Activated CD8-positive, alpha-beta memory T cell treated with anti-CD3 and anti-CD28 coated beads, Interleukin-2, amount 10 ng/mL, durations not matched to agents 7 days and 5 days (primary cell): ENCODE measurements at regions not wholly inside any gene's neighbourhood (a gene's known extent, or its start where the extent isn't known, plus 50 kb on each side); places are given as distances from the start of the nearest gene placed in this dataset.

ENCODE experiments used
- ATAC-seq: fragments of 150-1000 bp; cut with Tn5 transposase; one replicate; pipeline ENCODE4 v1.10.0; 2021; ENCODE audit warnings: moderate library complexity
- CTCF ChIA-PET: fragments of 350-600 bp; sonication (Branson Sonifier 250); formaldehyde crosslinking; loops from one replicate; lab custom pipeline; 2021; ENCODE audit warnings: antibody characterized with exemption; lab: Charles Lee
- DNase-seq: peaks from one replicate; pipeline ENCODE4 v3.0.0-alpha.2; 2020
- H3K27ac Mint-ChIP-seq: one replicate; pipeline ENCODE4 v1.8.0; 2021; ENCODE audit warnings: mild to moderate bottlenecking, mixed read lengths
- H3K27me3 Mint-ChIP-seq: one replicate; pipeline ENCODE4 v1.8.0; 2021; ENCODE audit warnings: mixed read lengths
- H3K36me3 Mint-ChIP-seq: one replicate; pipeline ENCODE4 v1.8.0; 2021; ENCODE audit warnings: mild to moderate bottlenecking, mixed read lengths
- H3K4me1 Mint-ChIP-seq: one replicate; pipeline ENCODE4 v1.8.0; 2021; ENCODE audit warnings: mixed read lengths
- H3K4me3 Mint-ChIP-seq: one replicate; pipeline ENCODE4 v1.8.0; 2021; ENCODE audit warnings: mild to moderate bottlenecking, moderate library complexity, mixed read lengths
- H3K9me3 Mint-ChIP-seq: one replicate; pipeline ENCODE4 v1.8.0; 2022; ENCODE audit warnings: low read depth, mixed read lengths

DNA sequence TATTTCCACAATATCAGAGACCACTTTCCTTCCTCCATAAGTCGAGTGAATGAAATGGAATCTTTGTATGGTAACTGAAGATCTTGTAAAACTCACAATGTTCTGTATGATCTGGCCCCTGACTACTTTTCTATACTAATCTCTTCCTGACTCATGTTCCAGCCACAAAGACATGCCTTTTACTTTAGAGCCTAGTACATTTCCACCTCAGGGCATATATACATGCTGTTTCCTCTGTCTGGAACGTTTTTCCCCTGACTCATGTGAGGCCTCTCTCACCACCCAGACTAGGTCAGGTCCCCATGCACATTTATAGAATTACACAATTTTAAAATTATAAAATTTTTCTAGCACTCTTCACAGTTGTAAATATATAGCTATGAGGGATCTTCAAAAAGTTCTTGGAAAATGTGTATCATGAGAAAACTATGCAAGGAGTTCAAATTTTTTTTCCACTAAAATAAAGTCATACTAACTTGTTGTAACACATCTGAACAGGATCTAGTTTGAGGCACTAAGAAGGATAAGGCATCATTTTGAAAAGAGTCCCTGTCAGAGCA is 208.8 kb downstream of the SH2D1A start:
- Mint-ChIP-seq H3K36me3 (no peaks in the 10 kb centered on the region), H3K27me3 (no peaks in the 10 kb centered on the region), H3K4me1 (no peaks in the 10 kb centered on the region), H3K27ac (no peak overlapping the region), H3K4me3 (no peak overlapping the region), H3K9me3 (no peaks in the 10 kb centered on the region)
- DNase-seq (no peak), ATAC-seq (no peak)
- CTCF ChIA-PET = no interaction called here

GRCh38 chrX:124557976-124558375 is 211.6 kb downstream of the SH2D1A start:
- H3K9me3 Mint-ChIP-seq = no peaks in the 10 kb centered on the region
- no peak for ATAC-seq
- no peaks in the 10 kb centered on the region for H3K36me3 Mint-ChIP-seq
- no peaks in the 10 kb centered on the region for H3K4me1 Mint-ChIP-seq
- CTCF ChIA-PET = no interaction called here
- DNase-seq = no peak
- H3K27ac Mint-ChIP-seq = no peak overlapping the region
- no peaks in the 10 kb centered on the region for H3K27me3 Mint-ChIP-seq
- no peak overlapping the region for H3K4me3 Mint-ChIP-seq

- Mint-ChIP-seq H3K27me3 (no peaks in the 10 kb centered on the region), H3K9me3 (no peaks in the 10 kb centered on the region), H3K36me3 (no peaks in the 10 kb centered on the region), H3K4me1 (no peaks in the 10 kb centered on the region), H3K27ac (no peak overlapping the region), H3K4me3 (no peak overlapping the region)
- CTCF ChIA-PET = no interaction called here
- ATAC-seq = no peak
- DNase-seq = no peak
Measured at GRCh38 chrX:124573468-124573867, 227.1 kb downstream of the SH2D1A start.

DNA sequence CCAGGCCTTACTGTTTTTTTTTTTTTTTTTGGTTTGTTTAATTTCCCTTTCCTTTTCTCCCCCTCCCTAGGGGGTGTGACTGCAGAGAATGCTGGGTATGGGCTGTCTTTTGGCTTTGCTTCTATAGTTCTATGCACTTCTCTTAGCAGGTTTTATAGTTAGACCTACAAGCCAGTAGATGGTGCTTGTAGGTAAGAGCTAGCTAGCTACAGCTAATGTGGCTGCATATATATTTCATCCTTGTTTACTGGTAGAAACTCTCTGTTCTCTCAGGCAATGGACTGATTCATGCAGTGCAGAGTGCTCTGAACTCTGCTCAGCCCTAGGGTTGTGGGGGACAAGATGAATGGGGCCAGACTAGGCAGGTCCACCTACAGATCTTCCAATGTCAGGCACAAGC is 246.4 kb downstream of the SH2D1A start:
- H3K27ac Mint-ChIP-seq = no peak overlapping the region
- H3K9me3 Mint-ChIP-seq = no peaks in the 10 kb centered on the region
- no peaks in the 10 kb centered on the region for H3K27me3 Mint-ChIP-seq
- H3K36me3 Mint-ChIP-seq = no peaks in the 10 kb centered on the region
- no peak overlapping the region for H3K4me3 Mint-ChIP-seq
- DNase-seq (no peak), ATAC-seq (no peak)
- H3K4me1 Mint-ChIP-seq = no peaks in the 10 kb centered on the region
- CTCF ChIA-PET = no interaction called here

- no peaks in the 10 kb centered on the region for H3K27me3 Mint-ChIP-seq
Measured at GRCh38 chrX:124594017-124594651, 247.8 kb downstream of the SH2D1A start.

GRCh38 chrX:124605511-124605910 is 259.1 kb downstream of the SH2D1A start:
- Mint-ChIP-seq H3K36me3 (no peaks in the 10 kb centered on the region), H3K27me3 (no peaks in the 10 kb centered on the region), H3K9me3 (no peaks in the 10 kb centered on the region), H3K4me1 (no peaks in the 10 kb centered on the region), H3K27ac (no peak overlapping the region), H3K4me3 (no peak overlapping the region)
- ATAC-seq = no peak
- CTCF ChIA-PET = no interaction called here
- no peak for DNase-seq

More at GRCh38 chrX:124594017-124594651, 247.8 kb downstream of the SH2D1A start:
- H3K36me3 Mint-ChIP-seq = no peaks in the 10 kb centered on the region
- no peaks in the 10 kb centered on the region for H3K9me3 Mint-ChIP-seq
- CTCF ChIA-PET = no interaction called here
- no peaks in the 10 kb centered on the region for H3K4me1 Mint-ChIP-seq
- DNase-seq (no peak), ATAC-seq (no peak)
- H3K4me3 Mint-ChIP-seq = no peak overlapping the region
- H3K27ac Mint-ChIP-seq = no peak overlapping the region

DNA sequence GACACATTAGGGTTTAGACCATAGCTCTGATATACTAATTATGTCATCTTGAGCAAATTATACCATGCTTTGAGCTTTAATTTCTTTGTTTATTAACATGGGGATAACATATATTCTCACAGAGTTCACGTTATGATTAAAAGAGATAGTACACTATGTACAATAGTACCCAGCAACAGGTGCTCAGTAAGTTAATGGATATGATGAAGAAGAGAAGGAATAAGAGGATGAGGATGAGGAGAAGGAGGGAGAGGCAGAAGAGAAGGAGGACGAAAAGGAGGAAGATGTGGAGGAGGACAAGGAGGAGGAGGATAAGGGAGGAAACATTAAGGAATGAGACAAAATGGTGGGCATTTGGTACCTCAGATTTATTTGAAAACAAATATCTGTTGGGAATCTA is 260.4 kb downstream of the SH2D1A start:
- no peaks in the 10 kb centered on the region for H3K36me3 Mint-ChIP-seq
- no peak for DNase-seq
- no peak for ATAC-seq
- no peak overlapping the region for H3K27ac Mint-ChIP-seq
- H3K4me1 Mint-ChIP-seq = no peaks in the 10 kb centered on the region
- no peaks in the 10 kb centered on the region for H3K27me3 Mint-ChIP-seq
- CTCF ChIA-PET = no interaction called here
- no peak overlapping the region for H3K4me3 Mint-ChIP-seq
- no peaks in the 10 kb centered on the region for H3K9me3 Mint-ChIP-seq

DNA sequence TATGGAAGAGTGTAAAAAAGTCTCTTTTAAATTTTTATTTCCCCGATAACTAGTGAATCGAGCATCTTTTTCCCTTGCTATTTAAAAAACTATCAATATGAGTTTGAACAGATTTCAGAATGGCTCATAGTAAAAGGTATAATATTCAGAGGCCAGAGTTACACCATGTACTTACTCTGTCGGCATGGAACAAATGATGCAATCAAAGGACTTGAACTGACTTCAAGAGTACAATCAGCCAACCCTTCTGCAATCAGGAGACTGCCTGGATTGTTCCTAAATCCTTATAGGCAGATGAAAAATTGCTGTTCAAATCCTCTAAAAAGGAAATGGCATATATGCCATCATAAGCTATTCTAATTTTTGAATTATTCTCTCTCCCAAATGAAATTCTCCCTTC is 273.3 kb downstream of the SH2D1A start:
- CTCF ChIA-PET = no interaction called here
- H3K27ac Mint-ChIP-seq = no peak overlapping the region
- H3K27me3 Mint-ChIP-seq = no peaks in the 10 kb centered on the region
- ATAC-seq = no peak
- no peak for DNase-seq
- no peaks in the 10 kb centered on the region for H3K9me3 Mint-ChIP-seq
- no peaks in the 10 kb centered on the region for H3K4me1 Mint-ChIP-seq
- no peak overlapping the region for H3K4me3 Mint-ChIP-seq
- H3K36me3 Mint-ChIP-seq = no peaks in the 10 kb centered on the region

DNA sequence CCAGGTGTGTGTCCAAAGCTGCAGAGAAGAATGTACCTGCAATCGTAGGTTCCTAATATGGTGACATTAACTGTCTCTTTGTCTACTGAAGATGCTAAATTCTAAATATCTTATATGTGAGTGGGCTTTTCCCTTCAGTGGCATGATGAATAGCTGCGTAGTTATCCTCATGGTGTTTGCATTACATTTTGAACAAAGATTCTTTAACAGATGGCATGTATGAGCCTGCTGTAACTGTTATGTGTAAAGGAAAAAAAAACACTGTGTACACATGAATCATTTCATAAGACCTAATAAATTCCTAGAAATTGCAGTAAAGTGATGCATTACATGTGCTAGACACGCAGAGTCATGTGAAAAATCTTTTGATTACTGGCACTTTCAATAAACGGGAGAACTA is 288.0 kb downstream of the SH2D1A start:
- no peaks in the 10 kb centered on the region for H3K27me3 Mint-ChIP-seq
- no peaks in the 10 kb centered on the region for H3K36me3 Mint-ChIP-seq
- H3K27ac Mint-ChIP-seq = no peak overlapping the region
- H3K4me3 Mint-ChIP-seq = no peak overlapping the region
- ATAC-seq (no peak), DNase-seq (no peak)
- H3K9me3 Mint-ChIP-seq = no peaks in the 10 kb centered on the region
- no peaks in the 10 kb centered on the region for H3K4me1 Mint-ChIP-seq
- CTCF ChIA-PET = no interaction called here

DNA sequence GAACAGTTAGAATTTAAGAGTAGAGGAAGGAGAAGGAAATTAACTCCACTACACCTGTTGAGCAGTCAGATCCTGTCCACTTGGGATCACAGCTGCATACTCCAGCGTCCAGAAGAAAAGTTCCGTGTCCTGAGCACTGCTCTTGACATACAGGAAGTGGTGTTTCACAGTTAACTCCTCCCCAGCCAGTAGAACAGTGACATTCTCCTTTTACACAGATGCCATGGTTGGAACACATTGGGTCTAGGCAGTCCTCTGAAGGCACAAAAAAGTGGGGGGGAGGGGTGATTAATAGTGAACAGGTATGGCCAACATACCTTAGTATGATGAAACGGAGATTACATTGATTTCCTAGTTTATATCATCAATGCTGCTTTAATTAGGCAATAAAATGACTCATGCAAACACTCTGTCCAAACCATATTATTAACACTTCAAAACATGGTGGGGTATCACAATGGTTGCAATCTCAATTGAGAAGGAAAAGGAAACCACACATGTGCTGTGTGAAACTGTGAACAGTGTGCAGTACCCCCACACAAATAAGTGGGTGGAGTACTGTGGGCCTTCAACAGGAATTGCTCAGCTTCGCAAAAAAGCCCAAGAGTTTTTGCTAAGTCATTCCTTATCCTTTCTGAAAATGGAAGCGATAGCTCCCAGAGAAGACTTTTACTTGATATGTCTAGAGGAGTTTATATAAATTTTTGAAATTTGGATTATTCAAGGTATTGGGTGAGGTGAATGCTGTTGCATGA is 295.6 kb downstream of the SH2D1A start:
- CTCF ChIA-PET = no interaction called here

DNA sequence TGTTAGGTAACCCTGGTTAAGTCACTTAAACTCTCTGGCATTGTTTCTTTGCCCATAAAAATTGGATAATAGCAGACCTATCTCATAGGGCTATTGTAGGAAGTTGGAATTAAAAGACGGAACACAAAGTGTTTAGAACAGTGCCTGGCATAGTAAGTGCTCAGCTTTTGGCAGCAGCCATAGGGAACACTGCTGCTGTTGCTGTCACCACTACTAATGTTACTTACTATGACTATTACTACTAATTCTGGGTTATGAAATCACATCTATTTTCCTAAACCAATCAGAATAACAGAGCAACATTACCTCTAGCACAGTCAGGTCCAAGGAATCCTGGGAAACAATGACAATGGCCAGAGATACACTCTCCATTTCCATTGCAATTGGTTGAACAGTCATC is 300.0 kb downstream of the SH2D1A start:
- Mint-ChIP-seq H3K27ac (no peak overlapping the region), H3K9me3 (no peaks in the 10 kb centered on the region), H3K27me3 (no peaks in the 10 kb centered on the region), H3K36me3 (no peaks in the 10 kb centered on the region), H3K4me3 (no peak overlapping the region), H3K4me1 (peaks cover 5% of the 10 kb centered on the region)
- no peak for DNase-seq
- no peak for ATAC-seq
- CTCF ChIA-PET = no interaction called here

More for the DNA sequence above, 295.6 kb downstream of the SH2D1A start:
- H3K9me3 Mint-ChIP-seq = no peaks in the 10 kb centered on the region
- H3K4me1 Mint-ChIP-seq = peaks cover 5% of the 10 kb centered on the region
- H3K27me3 Mint-ChIP-seq = no peaks in the 10 kb centered on the region
- DNase-seq (no peak), ATAC-seq (no peak)
- no peaks in the 10 kb centered on the region for H3K36me3 Mint-ChIP-seq
- H3K27ac Mint-ChIP-seq = no peak overlapping the region
- no peak overlapping the region for H3K4me3 Mint-ChIP-seq

GRCh38 chrX:124651031-124651430 is 304.7 kb downstream of the SH2D1A start:
- Mint-ChIP-seq H3K27me3 (no peaks in the 10 kb centered on the region), H3K4me3 (no peak overlapping the region), H3K36me3 (no peaks in the 10 kb centered on the region), H3K9me3 (no peaks in the 10 kb centered on the region), H3K27ac (no peak overlapping the region), H3K4me1 (no peaks in the 10 kb centered on the region)
- CTCF ChIA-PET = no interaction called here
- ATAC-seq (no peak), DNase-seq (no peak)

GRCh38 chrX:124665621-124666400 is 319.4 kb downstream of the SH2D1A start:
- Mint-ChIP-seq H3K4me3 (no peak overlapping the region), H3K27ac (no peak overlapping the region)

More at GRCh38 chrX:124665621-124666400, 319.4 kb downstream of the SH2D1A start:
- DNase-seq (no peak), ATAC-seq (no peak)
- Mint-ChIP-seq H3K27me3 (no peaks in the 10 kb centered on the region), H3K36me3 (no peaks in the 10 kb centered on the region), H3K4me1 (no peaks in the 10 kb centered on the region), H3K9me3 (no peaks in the 10 kb centered on the region)
- CTCF ChIA-PET = no interaction called here
